Activated CD4-positive, alpha-beta T cell treated with anti-CD3 and anti-CD28 coated beads for 36 hours (primary cell): ENCODE measurements at regions not wholly inside any gene's neighbourhood (a gene's known extent, or its start where the extent isn't known, plus 50 kb on each side); places are given as distances from the start of the nearest gene placed in this dataset.
"Not testable (repeated sequence)": the region's sequence is repeated elsewhere in the genome, so short reads cannot be mapped to it uniquely, and the experiment has no call there.

Source experiments
- ATAC-seq: fragments of 200-7000 bp; cut with Tn5 transposase; one replicate; pipeline ENCODE4 v1.10.0; 2021; ENCODE audit warnings: mild to moderate bottlenecking, moderate library complexity
- CTCF ChIA-PET: fragments of 350-600 bp; sonication (Branson Sonifier 250); formaldehyde crosslinking; loops from one replicate; lab custom pipeline; 2021; ENCODE audit warnings: antibody characterized with exemption; lab: Charles Lee
- POLR2A ChIA-PET: fragments of 350-600 bp; sonication (Branson Sonifier 250); formaldehyde crosslinking; loops from one replicate; lab custom pipeline; 2021; ENCODE audit warnings: antibody characterized with exemption, inconsistent platforms; lab: Charles Lee
- DNase-seq: peaks from one replicate; pipeline ENCODE4 v3.0.0-alpha.2; 2020
- H3K27ac Mint-ChIP-seq: one replicate; pipeline ENCODE4 v1.8.0; 2021; ENCODE audit warnings: mixed read lengths
- H3K27me3 Mint-ChIP-seq: one replicate; pipeline ENCODE4 v1.8.0; 2021; ENCODE audit warnings: mixed read lengths
- H3K36me3 Mint-ChIP-seq: one replicate; pipeline ENCODE4 v1.8.0; 2021; ENCODE audit warnings: low read depth, mixed read lengths
- H3K4me1 Mint-ChIP-seq: one replicate; pipeline ENCODE4 v1.8.0; 2021; ENCODE audit warnings: mixed read lengths
- H3K4me3 Mint-ChIP-seq: one replicate; pipeline ENCODE4 v1.8.0; 2021; ENCODE audit warnings: mild to moderate bottlenecking, moderate library complexity, mixed read lengths
- H3K9me3 Mint-ChIP-seq: one replicate; pipeline ENCODE4 v1.8.0; 2021; ENCODE audit warnings: low read depth, mixed read lengths
- intact Hi-C, 2 experiments: fragments of 100-400 bp; cut with DNase I in 1 of 2; cut with micrococcal nuclease in 1 of 2; formaldehyde crosslinking; loops; one replicate each; pipeline versions ENCODE4 v1.14.2 to v1.15.1; 2022 to 2024; cut with DNase I, micrococcal nuclease

DNA sequence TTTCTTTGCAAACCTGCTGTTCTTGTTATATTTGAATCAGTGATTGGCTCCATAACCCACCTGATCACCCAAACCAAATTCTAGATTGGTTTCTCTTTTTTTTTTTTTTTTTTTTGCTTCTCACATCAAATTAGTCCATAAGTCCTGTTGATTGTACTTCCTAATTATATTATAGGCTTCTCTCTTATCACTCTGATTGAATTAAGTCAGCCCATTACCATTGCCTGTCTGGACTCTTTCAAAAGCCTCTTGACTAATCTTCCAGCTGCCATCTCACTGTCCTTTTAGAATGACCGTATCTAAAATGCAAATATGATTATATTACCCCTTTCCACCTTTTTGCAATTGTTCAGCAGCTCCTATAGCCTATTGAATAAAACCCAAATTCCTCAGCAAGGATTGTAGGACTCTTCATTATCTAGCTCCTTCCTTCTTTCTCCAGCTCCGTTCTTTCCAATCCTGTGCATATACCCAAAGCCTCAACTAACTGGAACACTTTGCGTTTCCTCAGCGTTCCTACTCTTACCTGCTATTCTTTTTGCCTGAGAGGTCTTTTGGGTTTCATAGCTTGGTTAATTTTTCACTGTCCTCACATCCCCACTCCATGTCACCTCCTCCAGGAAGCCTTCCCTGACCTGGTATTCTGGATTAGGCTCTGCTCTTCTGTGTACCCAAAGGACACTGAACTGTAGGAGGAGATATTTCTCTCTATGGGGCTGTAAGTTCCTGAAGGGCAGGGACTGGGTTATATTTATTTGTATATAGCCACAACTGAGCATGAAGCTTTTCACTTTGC is 423.3 kb downstream of the TMEM135 start:
- CTCF ChIA-PET = no interaction called here
- Mint-ChIP-seq H3K27ac (no peak overlapping the region), H3K36me3 (no peaks in the 10 kb centered on the region), H3K27me3 (no peaks in the 10 kb centered on the region), H3K9me3 (no peaks in the 10 kb centered on the region), H3K4me3 (no peak overlapping the region), H3K4me1 (no peaks in the 10 kb centered on the region)
- POLR2A ChIA-PET = no interaction called here
- no peak for DNase-seq
- ATAC-seq = no peak
- intact Hi-C loops = no loop called here

DNA sequence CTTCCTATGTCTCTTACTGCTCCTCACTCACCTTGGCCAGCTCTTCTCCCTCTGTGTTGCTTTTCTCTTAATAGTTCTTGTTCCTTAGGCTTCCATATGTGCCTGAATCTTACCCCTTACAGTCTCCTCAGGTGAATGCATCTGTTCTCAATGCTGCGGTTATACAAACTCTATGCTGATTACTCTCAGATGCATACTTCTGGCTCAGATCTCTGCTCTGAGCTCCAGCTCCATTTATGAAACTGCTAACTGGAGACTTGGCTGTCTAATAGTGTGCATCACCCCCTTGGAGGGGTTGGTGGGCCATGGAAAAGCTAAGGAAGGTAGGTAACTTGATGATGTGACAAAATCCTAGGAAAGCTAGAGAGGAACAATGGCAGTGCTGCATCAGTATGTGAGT is 422.5 kb downstream of the TMEM135 start:
- H3K9me3 Mint-ChIP-seq = no peaks in the 10 kb centered on the region
- intact Hi-C loops = no loop called here
- ATAC-seq (no peak), DNase-seq (no peak)
- no peaks in the 10 kb centered on the region for H3K36me3 Mint-ChIP-seq
- H3K4me3 Mint-ChIP-seq = no peak overlapping the region
- no peak overlapping the region for H3K27ac Mint-ChIP-seq
- no peaks in the 10 kb centered on the region for H3K4me1 Mint-ChIP-seq
- ChIA-PET CTCF (interaction anchor here (0.6 kb wide), 1 partner anchor 67 kb away, joined by 3 read pairs; no protein-coding TSS in a partner anchor), POLR2A (interaction anchor here (0.5 kb wide), 1 partner anchor 672 kb away, joined by 3 read pairs; no protein-coding TSS in a partner anchor)
- H3K27me3 Mint-ChIP-seq = no peaks in the 10 kb centered on the region

DNA sequence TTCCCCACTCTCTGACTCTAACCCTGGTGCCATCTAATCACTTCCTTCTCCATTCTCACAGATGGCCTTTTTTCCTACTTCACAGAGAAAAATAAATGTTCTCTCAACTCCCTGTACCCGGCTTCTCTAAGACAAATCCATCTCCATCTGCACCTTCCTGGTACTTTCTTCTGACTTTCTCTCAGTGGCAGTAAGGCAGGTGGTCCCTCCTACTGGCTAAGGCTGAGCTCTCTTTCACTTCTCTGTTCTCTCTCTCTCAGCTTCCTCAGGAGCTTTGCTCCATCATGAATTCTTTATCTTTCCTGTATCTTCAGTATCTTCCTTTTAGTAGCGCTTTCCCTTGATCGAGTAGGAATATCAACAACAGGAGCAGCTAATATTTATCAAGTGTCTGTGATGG is 421.6 kb downstream of the TMEM135 start:
- POLR2A ChIA-PET = no interaction called here
- H3K4me3 Mint-ChIP-seq = no peak overlapping the region
- CTCF ChIA-PET = no interaction called here
- ATAC-seq = no peak
- no peaks in the 10 kb centered on the region for H3K36me3 Mint-ChIP-seq
- no peaks in the 10 kb centered on the region for H3K27me3 Mint-ChIP-seq
- DNase-seq = no peak
- intact Hi-C loops = no loop called here
- no peaks in the 10 kb centered on the region for H3K9me3 Mint-ChIP-seq
- no peaks in the 10 kb centered on the region for H3K4me1 Mint-ChIP-seq
- H3K27ac Mint-ChIP-seq = no peak overlapping the region

DNA sequence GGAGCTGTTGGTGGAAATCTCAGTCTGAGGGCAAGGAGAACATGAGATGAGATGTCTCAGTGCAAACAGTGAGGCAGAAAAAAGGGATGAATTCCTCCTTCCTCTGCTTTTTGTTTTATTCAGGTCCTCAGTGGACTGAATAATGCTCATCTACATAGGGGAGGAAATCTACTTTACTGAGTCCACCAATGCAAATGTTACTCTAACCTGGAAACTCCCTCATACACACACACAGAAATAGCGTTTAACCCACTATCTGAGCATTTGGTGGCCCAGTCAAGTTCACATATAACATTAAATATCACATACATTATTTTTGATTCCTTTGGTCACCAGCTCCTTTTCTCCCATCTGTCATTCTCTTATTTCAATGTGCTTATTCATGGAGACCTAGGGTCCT is 418.8 kb downstream of the TMEM135 start:
- intact Hi-C loops = no loop called here
- Mint-ChIP-seq H3K4me3 (no peak overlapping the region), H3K27me3 (no peaks in the 10 kb centered on the region), H3K36me3 (no peaks in the 10 kb centered on the region), H3K27ac (no peak overlapping the region), H3K4me1 (no peaks in the 10 kb centered on the region), H3K9me3 (no peaks in the 10 kb centered on the region)
- ChIA-PET POLR2A (no interaction called here), CTCF (interaction anchor here (1.3 kb wide), 1 partner anchor 13 kb away, joined by 3 read pairs; no protein-coding TSS in a partner anchor)
- no peak for ATAC-seq
- DNase-seq = no peak

DNA sequence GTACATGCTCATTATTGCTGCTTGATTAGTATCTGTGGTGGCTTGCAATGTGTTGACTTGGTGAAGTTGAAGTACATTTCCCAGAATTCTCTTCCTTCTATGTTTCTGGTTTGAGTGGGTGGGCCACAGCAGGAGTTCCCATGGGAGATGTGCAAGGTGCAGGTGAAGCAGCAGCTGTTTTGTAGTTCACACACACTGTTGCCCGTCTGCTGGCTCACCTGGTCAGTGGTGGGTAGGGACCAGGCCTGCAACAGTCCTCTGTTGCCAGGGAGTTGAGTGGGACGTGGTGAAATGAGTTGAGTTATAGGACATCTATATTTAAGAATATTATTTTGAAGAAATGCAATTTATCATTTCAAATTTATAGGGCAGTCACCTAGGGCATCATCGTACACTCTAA is 417.4 kb downstream of the TMEM135 start:
- Mint-ChIP-seq H3K4me1 (no peaks in the 10 kb centered on the region), H3K27ac (no peak overlapping the region), H3K27me3 (no peaks in the 10 kb centered on the region), H3K4me3 (no peak overlapping the region), H3K36me3 (no peaks in the 10 kb centered on the region), H3K9me3 (no peaks in the 10 kb centered on the region)
- ChIA-PET POLR2A (no interaction called here), CTCF (no interaction called here)
- intact Hi-C loops = no loop called here
- DNase-seq (no peak), ATAC-seq (no peak)

DNA sequence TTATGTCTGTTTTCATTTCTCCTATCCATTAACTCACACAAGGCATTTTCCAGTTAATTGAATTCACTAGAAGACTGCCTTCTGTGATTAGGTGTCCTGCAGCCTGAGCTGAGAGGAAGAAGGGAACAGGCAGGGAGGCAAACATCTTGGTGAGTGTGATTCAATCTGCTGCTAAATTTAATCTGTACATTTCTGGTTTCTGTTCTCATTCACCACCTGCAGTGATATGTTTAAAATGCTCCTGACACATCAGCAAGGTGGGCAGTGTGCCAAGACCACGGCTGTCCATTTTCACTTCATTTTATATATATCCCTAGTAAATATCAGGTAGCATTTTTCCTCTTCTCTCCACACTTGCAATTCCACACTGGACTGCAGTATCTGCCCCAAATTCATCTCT is 416.5 kb downstream of the TMEM135 start:
- ChIA-PET POLR2A (no interaction called here), CTCF (no interaction called here)
- Mint-ChIP-seq H3K27me3 (no peaks in the 10 kb centered on the region), H3K4me1 (no peaks in the 10 kb centered on the region), H3K27ac (no peak overlapping the region), H3K4me3 (no peak overlapping the region), H3K36me3 (no peaks in the 10 kb centered on the region), H3K9me3 (no peaks in the 10 kb centered on the region)
- no peak for ATAC-seq
- intact Hi-C loops = no loop called here
- DNase-seq = no peak

DNA sequence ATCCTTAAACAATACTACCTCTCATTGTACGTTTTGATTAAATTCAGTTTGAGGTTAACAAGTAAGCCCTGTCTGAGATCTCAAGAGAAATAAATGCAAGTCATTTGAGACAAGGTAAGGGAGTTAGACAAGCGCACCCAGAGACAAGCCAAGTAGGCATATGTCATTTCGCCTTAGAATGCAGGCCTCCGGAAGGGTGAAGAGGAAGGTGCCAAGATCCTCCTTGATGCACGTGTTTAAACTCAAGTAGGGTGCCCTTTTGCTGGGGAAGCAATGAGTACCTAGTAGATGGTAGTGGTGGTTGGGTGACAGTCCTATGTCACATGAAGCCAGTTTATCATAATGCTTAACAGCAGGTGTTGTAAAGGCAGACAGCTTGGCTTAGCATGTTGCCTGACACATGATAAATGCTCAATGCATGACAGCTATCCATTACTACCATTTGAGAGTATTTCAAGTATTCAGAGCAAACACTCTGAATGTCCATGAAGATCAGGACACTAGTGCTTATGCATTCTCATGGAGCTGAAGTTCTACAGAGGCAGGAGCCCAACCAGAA is 415.9 kb downstream of the TMEM135 start:
- POLR2A ChIA-PET = no interaction called here
- H3K9me3 Mint-ChIP-seq = no peaks in the 10 kb centered on the region
- H3K27me3 Mint-ChIP-seq = peaks cover 3% of the 10 kb centered on the region
- ATAC-seq (no peak), DNase-seq (no peak)
- no peaks in the 10 kb centered on the region for H3K36me3 Mint-ChIP-seq
- no peaks in the 10 kb centered on the region for H3K4me1 Mint-ChIP-seq
- intact Hi-C loops = no loop called here
- no peak overlapping the region for H3K27ac Mint-ChIP-seq
- no peak overlapping the region for H3K4me3 Mint-ChIP-seq
- CTCF ChIA-PET = no interaction called here

DNA sequence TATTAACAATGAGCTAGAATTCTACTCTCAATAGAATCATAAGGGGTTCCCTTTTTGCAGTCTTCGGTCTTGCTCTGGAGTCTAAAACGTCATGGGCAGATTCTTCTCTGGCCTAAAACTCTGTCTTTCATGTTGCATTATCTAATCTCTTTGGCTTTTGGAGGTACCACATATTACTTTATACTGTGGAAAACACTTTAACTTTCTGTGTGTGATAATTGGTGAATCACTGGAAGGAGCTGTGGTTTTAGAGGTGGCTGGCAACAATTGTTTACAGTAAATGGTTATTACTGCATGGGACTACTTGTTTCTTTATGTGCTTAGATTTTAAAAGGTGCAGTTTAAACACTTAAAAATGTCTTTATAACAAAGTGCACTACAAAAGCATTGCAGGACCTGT is 414.3 kb downstream of the TMEM135 start:
- intact Hi-C loops, H3K27ac Mint-ChIP-seq, DNase-seq, CTCF ChIA-PET, H3K36me3 Mint-ChIP-seq, H3K27me3 Mint-ChIP-seq, ATAC-seq, H3K9me3 Mint-ChIP-seq, POLR2A ChIA-PET, H3K4me1 Mint-ChIP-seq, H3K4me3 Mint-ChIP-seq: not testable (repeated sequence)

DNA sequence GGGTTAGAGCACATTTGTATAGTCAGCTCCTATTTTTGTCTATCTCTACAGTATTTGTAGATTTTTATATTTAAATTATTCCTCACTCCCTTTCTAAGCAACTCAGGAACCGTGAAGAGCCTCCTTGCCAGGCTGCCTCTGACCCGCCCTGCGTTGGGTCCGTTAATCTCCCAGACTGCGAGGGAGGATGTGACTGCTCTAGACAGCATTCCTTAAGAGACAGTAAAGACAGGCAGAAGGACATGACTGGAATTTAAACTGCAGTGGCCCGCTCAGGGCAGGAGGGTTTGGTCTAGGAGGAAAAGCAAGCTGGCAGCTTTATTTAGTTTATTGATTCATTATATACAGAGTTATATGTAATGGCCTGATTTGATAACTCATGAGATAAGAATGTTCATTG is 413.7 kb downstream of the TMEM135 start:
- H3K9me3 Mint-ChIP-seq = no peaks in the 10 kb centered on the region
- ATAC-seq = no peak
- ChIA-PET CTCF (interaction anchor here (0.9 kb wide), 1 partner anchor 514 kb away, joined by 4 read pairs; no protein-coding TSS in a partner anchor), POLR2A (no interaction called here)
- no peak overlapping the region for H3K27ac Mint-ChIP-seq
- no peak for DNase-seq
- intact Hi-C loops = no loop called here
- H3K4me1 Mint-ChIP-seq = no peaks in the 10 kb centered on the region
- no peaks in the 10 kb centered on the region for H3K36me3 Mint-ChIP-seq
- peaks cover 11% of the 10 kb centered on the region for H3K27me3 Mint-ChIP-seq
- no peak overlapping the region for H3K4me3 Mint-ChIP-seq

DNA sequence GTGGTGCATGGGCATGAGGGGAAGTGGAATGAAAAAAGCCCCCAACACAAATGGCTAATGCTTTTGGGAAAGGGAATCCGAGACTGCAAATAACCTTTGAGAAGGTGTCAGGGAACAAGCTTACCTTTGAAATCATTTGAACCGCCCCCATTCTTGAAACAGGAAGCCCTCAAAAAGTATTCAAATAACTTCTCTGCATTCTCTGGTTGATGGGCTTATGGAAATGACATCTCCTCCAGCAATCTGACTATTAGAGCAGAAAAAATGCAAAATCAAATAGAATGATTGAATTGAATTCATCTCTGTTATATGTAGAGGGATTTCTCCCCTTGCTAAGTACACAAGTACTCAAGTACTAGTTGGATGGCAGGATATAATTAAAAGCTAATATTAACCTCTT is 409.9 kb downstream of the TMEM135 start:
- CTCF ChIA-PET = interaction anchor here (0.5 kb wide), 1 partner anchor 30 kb away, joined by 3 read pairs; no protein-coding TSS in a partner anchor
- ATAC-seq = no peak
- Mint-ChIP-seq H3K9me3 (no peaks in the 10 kb centered on the region), H3K36me3 (no peaks in the 10 kb centered on the region), H3K4me1 (no peaks in the 10 kb centered on the region), H3K27ac (no peak overlapping the region), H3K4me3 (no peak overlapping the region), H3K27me3 (peaks cover 19% of the 10 kb centered on the region)
- DNase-seq = no peak
- intact Hi-C loops = no loop called here
- POLR2A ChIA-PET = no interaction called here

DNA sequence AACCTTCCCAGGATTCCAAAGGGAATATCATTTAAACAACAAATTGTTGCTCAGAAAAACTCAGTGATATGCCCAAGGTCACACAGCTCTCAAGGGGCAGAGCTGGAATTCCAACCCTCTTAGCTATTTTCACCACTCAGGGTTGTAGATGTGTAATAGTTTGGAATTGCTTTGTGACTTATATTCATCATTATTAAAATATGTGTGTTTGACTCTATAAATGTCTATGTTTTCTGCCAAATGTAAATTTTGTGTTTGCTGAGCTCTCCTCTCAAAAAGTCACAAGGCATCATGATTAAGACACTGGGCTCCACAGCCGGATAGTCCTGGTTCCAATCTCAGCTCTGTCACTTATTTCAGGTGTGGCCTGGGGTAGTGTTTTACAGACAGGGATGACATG is 407.3 kb downstream of the TMEM135 start:
- Mint-ChIP-seq H3K9me3 (no peaks in the 10 kb centered on the region), H3K4me1 (no peaks in the 10 kb centered on the region), H3K36me3 (no peaks in the 10 kb centered on the region), H3K4me3 (no peak overlapping the region), H3K27me3 (peaks cover 21% of the 10 kb centered on the region), H3K27ac (no peak overlapping the region)
- ChIA-PET POLR2A (no interaction called here), CTCF (interaction anchor here (0.5 to 1.0 kb wide), 3 partner anchors 28 to 625 kb away, joined by 3 read pairs; no protein-coding TSS in a partner anchor)
- intact Hi-C loops = no loop called here
- DNase-seq (no peak), ATAC-seq (no peak)

DNA sequence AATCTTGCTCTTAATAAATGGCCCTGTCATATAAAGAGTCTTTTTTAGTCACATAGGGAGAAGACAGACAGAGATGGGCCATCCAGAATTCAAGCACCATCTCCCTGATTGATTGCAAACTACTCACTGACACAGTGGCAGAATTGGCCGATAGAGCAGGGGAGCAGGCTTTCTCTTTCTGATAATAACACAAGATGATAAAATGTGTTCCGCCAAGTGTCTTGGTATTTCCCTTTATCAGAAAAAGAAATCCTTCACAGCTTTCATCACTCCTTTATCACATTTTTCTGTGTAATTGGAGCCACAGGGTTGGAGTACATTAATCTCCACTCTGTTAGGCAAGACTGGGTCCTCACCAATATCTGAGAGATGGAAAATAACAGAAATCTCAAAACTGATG is 406.0 kb downstream of the TMEM135 start:
- H3K36me3 Mint-ChIP-seq = no peaks in the 10 kb centered on the region
- ChIA-PET CTCF (interaction anchor here (1.0 kb wide), 1 partner anchor 13 kb away, joined by 3 read pairs; no protein-coding TSS in a partner anchor), POLR2A (no interaction called here)
- ATAC-seq = no peak
- DNase-seq = no peak
- peaks cover 18% of the 10 kb centered on the region for H3K27me3 Mint-ChIP-seq
- no peaks in the 10 kb centered on the region for H3K9me3 Mint-ChIP-seq
- H3K4me1 Mint-ChIP-seq = no peaks in the 10 kb centered on the region
- intact Hi-C loops = no loop called here
- H3K4me3 Mint-ChIP-seq = no peak overlapping the region
- no peak overlapping the region for H3K27ac Mint-ChIP-seq
